Stimulated activated CD4-positive, alpha-beta T cell treated with anti-CD3 and anti-CD28 coated beads, Interleukin-12 subunit alpha, Interleukin-12 subunit beta, amount 100 ng/mL, for 24 hours (primary cell): ENCODE measurements at regions not wholly inside any gene's neighbourhood (a gene's known extent, or its start where the extent isn't known, plus 50 kb on each side); places are given as distances from the start of the nearest gene placed in this dataset.

Experiments used
- DNase-seq, 2 experiments: peaks; one replicate each; pipeline ENCODE4 v3.0.0-alpha.2; 2020; ENCODE audit warnings: low read depth in 2 of 2

DNA sequence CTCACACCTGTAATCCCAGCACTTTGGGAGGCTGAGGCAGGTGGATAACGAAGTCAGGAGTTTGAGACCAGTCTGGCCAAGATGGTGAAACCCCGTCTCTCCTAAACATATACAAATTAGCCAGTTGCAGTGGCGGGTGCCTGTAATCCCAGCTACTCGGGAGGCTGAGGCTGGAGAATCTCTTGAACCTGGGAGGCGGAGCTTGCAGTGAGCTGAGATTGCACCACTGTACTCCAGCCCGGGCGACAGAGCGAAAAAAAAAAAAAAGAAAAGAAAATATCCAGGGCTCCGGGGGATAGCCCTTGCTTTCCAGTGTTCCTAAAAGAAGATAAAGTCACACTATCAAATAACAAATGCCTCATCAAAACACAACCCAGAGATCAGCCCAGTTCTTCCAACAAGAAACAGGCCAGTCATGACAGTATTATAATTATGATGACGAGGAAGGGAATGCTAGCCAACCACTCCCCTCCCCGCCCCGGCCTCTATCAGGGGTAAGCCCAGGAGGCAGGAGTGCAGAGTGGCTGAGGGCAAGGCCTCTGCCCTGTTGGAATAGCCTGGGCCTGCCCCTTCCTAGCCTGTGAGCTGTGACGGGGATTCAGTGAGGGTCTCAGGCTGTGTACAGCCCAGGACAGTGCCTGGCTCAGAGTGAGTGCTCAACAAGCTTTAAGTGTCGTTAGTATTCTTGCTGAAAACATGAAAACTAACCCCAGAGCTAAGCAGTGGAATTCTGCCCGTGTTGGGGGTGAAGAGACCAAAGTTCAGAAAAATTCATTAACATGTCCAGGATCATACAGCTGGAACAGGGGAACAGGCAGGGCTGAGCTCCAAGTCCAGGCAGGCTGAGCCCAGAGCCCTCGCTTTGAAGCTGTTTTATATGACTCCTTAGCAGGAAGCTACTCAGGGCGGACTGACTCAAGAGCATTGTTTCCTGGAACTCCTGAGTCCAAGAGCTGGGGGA lies 54.3 kb downstream of the FAM241B start:
- DNase-seq: no peak

DNA sequence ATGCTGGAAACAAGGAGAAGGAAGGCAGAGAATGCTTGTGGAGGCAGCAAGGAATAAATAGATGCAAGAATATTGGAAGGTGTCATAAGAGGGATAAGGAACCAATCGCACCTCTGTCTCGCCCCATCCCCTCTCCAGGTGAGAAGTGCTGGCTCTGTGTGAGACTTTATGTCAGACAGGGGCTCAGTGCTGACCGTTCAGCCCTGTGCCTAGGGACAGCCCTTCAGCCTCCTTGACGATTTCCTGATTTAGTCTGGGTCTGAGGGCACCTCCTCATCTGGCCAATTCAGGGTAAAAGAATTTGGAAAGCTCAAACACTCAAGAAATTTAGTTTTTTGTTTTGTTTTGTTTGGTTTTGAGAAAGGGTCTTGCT lies 54.9 kb downstream of the FAM241B start:
- no peak for DNase-seq

DNA sequence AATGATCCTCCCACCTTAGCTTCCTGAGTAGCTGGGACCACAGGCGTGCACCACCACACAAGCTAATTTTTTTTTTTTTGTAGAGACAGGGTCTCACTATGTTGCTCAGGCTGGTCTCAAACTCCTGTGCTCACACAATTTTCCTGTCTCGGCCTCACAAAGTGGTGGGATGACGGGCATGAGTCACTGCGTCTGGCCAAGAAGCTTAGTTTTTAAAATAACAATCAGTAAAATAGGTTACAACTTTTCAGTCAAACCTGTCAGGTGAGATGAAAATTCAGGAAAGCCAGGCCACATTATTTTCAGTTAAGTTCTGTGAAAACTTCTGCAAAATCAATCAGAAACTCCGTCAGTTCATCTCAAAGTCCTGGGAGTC lies 55.4 kb downstream of the FAM241B start:
- DNase-seq: no peak

DNA sequence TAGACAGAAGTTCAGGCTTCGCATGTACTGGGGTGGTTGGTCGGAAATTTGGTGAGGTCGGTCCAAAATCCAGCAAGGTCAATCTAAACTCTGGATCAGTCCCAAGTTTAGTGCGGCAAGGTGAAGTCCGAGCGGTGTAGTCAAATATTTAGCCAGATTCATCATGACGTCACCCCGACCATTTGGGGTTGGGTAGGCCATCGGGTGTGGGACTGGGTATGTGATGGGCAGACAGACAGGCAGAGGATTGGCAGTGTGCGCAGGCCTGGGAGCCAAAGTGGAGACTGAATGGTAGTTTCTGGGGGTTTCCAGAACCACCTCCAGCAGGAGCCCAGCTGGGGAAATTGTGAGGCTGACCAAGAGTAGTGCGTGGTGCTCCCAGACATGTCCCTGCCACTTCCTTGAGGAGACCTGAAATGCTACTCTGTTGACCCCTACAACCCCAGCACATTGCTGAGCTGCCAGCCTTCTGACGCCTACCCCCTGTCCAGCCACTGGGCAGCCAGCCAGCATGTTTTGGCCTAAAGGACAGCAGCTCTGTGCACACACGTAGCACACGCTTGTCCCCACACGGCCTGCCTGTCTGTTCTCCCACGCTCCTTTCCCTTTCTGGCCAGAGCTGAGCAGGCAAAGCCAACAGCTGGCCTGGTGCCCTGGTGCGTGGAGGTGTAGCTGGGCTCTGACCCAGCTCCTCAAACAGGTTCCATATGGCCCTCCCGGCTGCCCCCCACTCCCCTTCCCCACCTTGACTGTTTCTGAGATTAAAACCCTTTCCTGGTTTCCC lies 55.9 kb downstream of the FAM241B start:
- DNase-seq: no peak

DNA sequence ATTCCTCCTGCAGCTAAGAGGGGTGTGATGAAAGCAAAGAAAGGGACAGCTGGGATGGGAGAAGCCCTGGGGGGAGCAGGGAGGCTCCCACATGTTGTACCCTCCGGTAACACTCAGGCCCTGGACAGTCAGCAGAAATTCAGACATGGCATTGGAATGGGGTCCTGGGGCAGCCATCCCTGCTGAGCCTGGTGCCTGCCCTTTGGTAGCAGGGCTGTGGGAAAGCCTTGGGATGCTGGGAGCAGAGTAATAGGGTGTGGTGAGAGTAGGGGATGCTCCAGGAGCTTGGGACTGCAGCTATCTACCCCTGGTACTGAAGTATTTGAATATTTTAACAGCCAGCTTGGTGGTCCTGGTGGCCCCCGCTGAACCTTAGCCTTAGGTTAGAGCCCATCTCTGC lies 56.8 kb downstream of the FAM241B start:
- no peak for DNase-seq

DNA sequence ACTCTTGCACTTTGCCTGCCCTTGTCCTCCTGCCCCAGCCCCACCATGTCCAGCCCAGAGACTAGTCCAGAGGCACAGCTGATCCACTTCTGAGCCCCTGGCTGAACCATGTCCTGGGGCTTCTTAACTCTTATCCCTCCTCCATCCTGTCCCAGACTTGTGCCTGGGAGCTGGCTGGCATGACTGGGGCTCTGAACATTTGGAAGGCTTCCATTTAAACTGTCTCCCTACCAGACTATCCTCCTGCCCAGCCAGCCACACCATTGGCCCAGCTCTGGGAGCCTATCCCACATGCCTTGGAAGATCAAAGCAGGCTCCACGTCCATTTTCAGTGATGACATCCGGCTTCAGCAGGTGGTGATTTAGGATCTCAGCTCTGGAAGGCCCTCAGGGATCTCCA lies 57.4 kb downstream of the FAM241B start:
- DNase-seq: no peak

DNA sequence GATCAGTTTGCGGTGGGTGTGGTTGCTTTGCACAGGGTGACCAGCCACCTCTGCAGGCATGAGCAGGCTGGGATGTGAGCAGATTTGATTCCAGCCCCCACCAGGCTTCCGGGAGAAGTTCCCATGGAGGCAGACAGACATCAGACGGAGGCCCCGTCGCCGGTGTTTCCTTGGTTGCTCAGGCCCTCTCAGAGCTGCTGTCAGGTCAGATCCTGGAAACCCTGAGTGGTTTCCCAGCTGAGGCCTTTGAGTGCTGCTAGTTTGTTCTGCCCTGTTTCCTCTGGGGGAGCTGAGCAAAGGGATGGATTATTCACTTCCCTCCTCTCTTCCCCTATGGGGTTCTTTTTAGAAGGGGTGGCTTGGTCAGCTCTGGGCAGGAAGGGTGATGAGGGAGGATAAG lies 62.2 kb downstream of the FAM241B start:
- DNase-seq: no peak

DNA sequence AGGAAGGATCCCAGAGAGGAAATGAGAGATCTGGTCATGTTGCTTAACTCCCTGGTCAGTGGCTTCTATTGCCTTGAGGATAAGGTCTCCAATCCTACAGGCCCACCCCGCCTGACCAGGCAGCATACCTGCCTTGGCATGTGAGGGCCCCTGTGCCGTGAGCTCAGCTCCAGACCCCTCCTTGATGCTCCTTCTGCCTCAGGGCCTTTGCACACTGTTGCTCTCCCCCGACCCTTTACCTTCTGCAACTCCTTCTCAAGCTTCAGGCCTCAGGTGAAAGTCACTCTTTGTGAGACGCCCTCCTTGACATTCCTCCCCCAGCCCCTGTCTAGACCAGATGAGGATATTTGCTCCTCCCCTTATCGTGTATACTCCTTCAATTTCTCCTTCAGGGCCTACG lies 62.8 kb downstream of the FAM241B start:
- no peak for DNase-seq

DNA sequence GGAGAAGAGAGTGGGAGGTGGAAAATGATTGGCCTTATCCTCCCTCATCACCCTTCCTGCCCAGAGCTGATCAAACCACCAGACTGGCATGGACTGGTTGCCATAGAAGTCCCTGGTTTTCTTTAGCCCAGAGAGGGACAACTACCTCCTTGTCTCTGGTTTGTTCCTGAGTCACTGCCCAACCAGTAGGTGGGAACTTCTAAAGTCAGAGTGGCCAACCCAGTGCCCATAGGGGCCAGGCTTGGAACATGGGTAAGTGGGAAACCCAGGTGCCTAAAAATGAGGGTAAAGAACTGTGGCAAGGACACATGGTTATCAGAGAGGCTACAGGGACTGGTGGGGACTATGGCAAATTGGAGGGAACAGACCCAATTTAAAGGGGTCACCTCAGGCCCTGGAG lies 63.8 kb downstream of the FAM241B start:
- no peak for DNase-seq

DNA sequence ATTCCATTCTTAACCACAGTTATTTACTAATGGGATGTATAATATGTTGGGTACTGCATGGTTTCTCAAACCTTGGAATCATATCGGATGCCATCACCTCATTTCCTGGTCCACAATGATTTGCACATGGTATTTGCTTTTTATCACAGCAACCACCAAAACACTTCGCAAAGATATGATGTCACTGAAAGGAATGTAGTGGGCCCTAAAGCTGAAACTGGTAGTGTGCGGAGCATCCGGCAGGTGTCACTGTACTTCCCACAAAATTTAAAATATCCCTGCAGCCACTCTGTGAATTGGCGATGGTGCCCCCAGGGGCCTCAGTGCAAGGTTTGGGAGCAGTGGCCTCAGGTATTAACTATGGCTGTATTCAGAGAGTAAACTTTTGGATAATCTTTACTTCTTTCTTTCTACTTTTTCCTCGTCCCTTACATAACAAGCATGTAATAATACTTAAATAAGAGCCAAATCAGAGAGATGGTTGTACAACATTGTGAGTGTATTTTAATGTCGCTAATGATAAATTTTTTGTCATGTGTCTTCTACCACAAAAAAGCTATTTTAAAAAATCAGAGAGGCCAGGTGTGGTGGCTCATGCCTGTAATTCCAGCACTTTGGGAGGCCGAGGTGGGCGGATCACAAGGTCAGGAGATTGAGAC lies 66.2 kb downstream of the FAM241B start:
- peak in 1 of 2 experiments; percentile 6 for DNase-seq

DNA sequence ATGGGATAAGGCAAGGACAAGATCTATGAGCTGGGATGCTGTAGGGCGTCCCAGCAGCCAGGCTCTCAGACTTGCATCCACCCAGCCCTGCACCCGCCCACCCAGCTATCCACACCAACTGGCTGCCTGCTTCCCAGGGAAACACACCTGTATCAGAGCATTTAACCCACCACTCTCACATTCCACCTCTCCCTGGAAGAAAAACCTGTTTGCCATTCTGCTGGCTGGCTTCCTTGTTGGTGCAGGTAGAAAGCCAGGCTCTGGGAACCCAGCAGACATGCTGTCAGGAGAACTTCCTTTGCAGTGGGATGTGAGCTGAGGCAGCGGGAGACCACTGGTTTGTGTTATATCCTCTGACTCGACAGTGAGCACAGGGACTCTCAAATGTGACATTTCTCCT lies 67.0 kb downstream of the FAM241B start:
- DNase-seq: no peak

DNA sequence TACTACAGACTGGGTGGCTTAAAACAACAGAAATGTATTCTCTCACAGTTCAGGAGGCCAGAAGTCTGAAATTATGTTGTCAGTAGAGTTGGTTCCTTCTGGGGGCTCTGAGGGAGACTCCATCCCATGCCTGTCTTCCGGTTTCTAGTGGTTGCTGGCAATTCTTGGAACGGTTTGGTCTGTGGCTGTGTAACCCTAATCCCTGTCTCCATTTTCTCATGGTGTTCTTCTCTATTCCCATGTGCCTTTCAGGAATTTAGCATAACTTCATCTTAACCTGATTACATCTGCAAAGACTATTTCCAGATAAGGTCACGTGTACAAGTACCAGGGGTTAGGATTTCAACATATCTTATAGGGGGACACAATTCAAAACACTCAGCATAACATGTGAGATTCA lies 73.2 kb downstream of the FAM241B start:
- DNase-seq: no peak

DNA sequence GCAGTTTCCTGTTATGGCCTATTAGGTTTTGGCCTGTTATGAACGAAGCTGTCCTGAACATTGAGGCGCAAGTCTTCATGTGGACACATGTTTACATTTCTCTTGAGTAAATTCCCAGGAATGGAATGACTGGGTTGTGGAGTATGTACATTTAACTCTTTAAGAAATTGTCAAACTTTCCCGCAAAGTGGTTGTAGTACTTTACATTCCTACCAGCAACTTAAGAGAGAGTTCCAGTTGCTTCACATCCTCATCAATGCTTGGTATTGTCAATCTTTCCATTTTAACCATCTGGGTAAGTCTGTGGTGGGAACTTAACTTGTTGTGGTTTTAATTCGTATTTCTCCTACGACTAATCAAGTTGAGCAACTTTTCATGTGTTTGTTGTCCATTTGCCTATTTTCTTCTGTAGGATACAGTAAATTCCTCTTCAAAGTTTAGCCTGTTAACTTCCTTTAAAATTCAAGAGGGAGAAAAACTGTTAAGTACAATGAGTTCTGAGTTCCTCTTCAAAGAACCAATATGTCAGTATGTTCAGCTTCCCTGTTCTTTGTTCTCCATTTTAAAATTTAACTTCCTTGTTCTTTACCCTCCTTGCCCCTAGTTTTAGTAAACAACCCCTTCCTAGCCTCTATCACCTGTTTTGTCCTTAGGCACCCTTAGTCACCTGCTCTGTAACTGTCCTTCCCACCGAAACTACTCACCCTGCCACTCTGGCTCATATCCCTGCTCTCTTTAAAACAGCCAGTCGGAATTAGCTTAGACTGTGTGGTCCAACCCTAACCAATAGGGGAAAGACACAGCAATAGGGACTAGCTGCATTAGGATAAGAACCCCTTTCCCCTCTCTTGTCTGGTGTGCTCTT lies 74.0 kb downstream of the FAM241B start:
- no peak for DNase-seq

DNA sequence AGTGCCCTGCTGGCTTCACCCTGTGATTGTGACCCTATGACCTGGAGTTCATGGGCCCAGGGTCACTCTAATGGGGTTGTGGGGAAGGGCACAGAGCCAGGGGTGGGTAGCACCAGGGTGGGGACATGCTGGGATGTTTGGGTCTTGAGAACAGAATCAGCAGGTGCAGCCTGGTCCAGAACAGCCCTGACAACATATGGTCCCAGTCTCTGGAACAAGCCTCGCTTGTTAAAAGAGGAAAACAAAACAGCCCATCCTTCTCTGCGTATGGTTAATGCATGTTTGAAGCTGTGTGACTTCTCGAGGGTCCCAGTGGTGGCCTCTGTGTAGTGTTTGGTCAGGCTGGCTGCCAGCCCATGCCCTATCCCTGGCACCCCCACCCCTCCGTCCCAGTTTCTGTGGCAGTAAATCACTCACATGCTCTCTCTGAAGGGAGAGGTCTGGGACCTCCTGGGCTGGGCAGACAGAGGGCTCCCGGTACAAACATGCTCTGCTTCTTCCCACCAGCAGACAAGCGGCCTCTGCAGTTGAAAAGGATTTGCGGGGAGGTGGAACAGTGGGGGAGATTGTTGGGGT lies 79.4 kb downstream of the FAM241B start:
- no peak for DNase-seq

DNA sequence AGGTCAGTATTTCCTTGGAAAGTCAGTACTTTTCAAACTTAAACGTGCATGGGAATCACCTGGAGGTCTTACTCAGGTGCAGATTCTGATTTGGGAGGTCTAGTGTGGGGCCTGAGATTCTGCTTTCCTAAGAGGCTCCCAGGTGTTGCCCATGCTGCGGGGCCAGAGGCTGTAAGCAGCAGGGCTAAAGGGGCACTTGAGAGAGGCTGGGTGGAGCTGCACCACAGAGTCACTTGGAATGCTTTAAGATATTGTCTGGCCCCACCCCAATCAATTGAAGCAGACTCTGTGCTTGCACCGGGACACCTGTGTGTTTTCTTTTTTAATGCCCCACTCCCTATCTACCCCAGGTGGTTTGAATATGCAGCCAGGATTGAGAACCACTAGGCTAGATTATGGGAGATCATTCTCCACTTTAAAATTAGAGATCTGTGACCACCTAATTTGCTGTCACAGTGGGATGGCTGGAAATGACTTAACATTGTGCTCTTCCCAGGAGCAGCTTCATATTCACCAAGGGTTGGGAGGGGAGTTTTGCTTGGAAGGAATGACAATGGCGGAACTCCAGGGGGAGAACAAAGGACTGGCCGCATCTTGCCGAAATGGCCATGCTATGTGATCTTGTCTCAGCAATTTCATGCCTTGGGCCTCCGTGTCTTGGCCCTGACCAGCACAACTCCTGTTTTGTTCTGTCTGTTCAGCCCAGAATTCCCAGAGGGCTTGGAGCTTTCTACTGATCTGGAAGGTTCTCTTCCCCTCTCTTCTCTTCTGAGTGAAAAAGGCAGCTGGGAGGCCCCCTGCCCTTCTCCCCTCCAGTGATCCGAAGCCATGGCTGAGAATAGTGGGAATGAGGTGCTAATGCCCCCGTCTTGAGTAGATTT lies 80.2 kb downstream of the FAM241B start:
- no peak for DNase-seq

DNA sequence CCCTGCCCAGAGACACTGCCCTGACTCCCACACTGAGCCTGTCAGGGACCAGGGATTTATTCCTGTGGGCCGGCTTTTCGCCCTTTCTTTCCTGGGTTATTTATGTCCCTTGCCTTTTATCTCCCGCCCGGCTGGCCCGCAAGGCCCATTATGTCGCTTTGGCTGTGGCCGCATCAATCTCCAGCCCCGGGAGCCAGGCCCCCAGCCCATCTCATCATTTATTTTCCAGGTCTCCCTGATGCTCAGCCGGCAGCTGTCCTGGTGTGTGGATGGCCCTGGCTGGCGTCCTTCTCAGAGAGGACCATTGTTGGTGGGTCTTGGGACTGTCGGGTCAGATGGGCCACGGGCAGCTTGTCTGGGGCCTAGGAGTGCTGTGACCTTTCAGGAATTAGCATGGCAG lies 82.3 kb downstream of the FAM241B start:
- no peak for DNase-seq

DNA sequence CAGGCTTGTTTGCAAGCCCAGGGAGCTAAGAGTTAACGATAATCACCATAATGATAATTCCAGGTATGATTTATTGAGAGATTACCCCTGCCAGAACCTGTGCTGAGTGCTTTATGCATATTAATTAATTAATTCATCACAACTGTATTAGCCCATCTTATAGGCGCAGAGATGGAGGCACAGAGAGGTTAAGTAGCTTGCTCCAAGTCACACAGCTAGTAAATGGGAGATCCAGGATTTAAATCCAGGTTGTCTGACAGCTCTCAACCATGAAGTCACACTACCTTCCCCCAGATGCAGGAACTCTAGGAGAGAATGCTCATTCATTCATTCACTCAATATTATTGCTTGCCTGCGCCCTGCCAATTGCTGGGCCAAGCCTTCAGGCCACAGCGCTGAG lies 84.5 kb downstream of the FAM241B start:
- DNase-seq: no peak

DNA sequence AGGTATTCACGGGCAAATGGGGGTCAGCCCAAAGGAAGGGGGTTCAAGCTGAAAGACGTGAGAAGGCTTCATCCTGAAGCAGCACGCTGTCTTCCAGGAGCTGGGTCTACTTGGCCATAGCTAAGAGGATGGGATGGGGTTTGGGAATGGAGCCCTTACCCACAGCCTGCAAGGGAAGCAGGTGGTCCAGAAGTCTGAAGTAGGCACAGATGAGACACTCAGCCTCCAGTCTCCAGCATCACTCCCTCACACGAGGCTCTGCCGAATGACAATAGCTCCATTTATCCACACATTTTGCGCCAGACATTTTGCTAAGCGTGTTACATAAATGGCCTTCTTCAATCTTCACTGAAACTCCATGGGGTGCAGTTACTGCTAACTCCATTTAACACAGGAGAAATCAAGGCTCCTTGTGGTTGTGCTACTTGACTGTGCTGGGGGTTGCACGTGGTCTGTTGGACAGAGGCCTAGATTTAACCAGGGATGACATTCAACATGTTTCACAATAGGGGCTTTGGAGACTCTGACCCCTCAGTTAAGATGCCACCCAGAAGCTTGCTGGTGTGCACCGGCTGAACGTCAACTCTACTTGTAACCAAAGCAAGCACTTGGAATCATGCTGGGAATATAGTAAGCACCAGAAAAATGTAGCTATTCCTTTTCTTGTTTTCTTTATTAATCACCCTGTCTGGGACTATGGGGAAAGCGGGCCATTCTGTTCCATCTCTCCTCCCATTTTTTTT lies 85.3 kb downstream of the FAM241B start:
- DNase-seq: no peak

DNA sequence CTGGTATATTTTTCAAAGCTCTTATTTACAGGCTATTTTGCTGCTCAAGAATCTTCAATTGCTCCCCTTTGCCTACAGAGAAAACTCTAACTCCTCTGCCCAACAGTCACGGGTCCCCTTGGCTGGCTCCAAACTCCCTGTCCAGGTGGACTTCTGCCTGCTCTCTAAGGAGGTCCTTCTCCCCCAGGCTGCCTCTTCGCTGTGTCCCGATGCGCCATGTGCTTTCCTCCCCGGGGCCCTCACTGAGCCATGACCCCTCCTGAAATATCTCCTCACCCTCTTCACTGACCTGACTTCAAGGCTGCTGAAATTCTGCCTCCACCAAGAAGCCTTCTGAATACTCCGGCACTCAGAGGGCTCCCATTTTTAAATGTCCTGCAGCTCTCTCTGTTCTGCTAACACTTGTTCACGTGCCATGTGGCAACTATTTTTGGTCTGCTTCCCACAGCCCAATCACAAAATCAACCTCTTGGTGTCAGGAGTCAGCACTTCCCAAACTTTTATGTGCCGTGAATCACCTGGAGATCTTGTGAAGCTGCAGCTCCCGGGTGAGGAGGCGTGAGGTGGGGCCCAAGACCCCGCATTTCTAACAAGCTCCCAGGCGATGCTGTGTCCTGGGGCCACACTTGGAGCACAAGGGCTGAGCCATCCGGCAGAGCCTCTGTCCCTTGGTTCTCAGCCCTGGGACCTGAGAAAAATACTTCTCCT lies 85.7 kb upstream of the COL13A1 start:
- DNase-seq: no peak
